ENCODE measurements at regions not wholly inside any gene's neighbourhood (a gene's known extent, or its start where the extent isn't known, plus 50 kb on each side); places are given as distances from the start of the nearest gene placed in this dataset.

DNA sequence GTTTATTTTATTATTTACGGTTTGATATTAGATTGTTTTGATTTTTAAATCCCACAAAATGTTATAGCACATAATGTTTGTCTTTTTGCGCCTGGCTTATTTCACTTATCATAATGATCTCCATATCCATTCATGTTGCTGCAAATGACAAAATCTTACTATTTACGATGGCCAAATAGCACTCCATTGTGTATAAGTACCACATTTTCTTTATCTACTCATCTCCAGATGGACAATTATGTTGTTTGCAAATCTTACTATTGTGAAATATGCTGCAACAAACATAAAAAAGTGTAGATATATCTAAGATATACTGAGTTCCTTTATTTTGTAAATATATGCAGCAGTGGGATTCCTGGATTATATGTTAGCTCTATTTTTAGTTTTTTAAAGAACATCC is 1568.3 kb downstream of the AMY1C start:
- no peak for FAIRE-seq
- TF ChIP-seq POLR2A (IDR thresholded peaks at IDR 0.05; ENCODE audit: low read depth, low read length) (no peak), POU2F2 (IDR thresholded peaks at IDR 0.05; ENCODE audit: low read depth, low read length) (no peak), POLR2AphosphoS5 (IDR thresholded peaks at IDR 0.05; ENCODE audit: low read depth, low read length) (no peak), SPI1 (IDR thresholded peaks at IDR 0.05; ENCODE audit: low read depth, low read length) (no peak), TAF1 (IDR thresholded peaks at IDR 0.05; ENCODE audit: low read depth, low read length) (no peak), PAX5 (IDR thresholded peaks at IDR 0.05; ENCODE audit: insufficient read depth, low read length, severe bottlenecking) (no peak)
- no peak for DNase-seq (ENCODE audit: insufficient read length, low spot score)

DNA sequence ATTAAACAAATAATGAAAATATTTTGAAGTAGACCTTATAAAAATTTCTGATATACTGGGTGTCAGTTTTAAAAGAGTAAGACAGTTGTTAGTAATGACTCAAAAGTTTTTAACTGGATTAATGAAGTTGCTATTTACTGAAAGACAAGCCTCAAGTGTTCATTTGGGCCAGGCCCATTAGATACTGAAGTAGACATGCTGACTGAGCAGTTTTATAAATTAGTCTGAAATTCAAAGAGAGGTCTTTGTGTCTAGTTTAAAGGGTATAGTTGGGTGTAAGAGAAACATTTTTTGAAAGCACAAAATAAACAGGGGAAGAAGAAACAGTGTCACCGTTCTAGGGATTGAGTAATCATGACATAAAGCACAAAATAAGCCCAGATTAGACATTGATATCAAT is 1577.2 kb downstream of the AMY1C start:
- no peak for DNase-seq (ENCODE audit: insufficient read length, low spot score)
- FAIRE-seq, result no peak
- no peak for TF ChIP-seq POLR2AphosphoS5 (IDR thresholded peaks at IDR 0.05; ENCODE audit: low read depth, low read length)
- no peak for TF ChIP-seq PAX5 (IDR thresholded peaks at IDR 0.05; ENCODE audit: insufficient read depth, low read length, severe bottlenecking)
- TF ChIP-seq POU2F2 (IDR thresholded peaks at IDR 0.05; ENCODE audit: low read depth, low read length), result no peak
- no peak for TF ChIP-seq TAF1 (IDR thresholded peaks at IDR 0.05; ENCODE audit: low read depth, low read length)
- TF ChIP-seq SPI1 (IDR thresholded peaks at IDR 0.05; ENCODE audit: low read depth, low read length), result no peak

DNA sequence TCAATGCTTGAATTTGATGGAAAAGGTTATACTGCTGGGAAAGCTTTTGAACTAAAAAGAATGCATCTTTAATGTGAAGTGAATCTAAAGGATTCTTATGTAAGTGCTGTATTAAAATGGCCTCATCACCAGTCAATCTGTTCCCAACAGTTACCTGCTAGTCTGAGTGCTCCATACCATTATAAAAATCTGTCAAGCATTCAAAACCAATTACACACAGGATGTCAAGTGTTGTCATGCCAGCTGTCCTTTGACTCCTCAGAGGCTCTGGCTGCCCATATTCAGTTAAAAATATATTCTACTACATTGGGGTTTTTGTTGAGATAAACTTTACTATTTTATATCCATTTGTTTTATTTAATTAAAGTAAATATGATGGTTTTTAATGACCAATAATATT is 1587.7 kb downstream of the AMY1C start:
- no peak for TF ChIP-seq POLR2A (IDR thresholded peaks at IDR 0.05; ENCODE audit: low read depth, low read length)
- no peak for TF ChIP-seq TAF1 (IDR thresholded peaks at IDR 0.05; ENCODE audit: low read depth, low read length)
- TF ChIP-seq POU2F2 (IDR thresholded peaks at IDR 0.05; ENCODE audit: low read depth, low read length), result no peak
- no peak for TF ChIP-seq SPI1 (IDR thresholded peaks at IDR 0.05; ENCODE audit: low read depth, low read length)
- TF ChIP-seq PAX5 (IDR thresholded peaks at IDR 0.05; ENCODE audit: insufficient read depth, low read length, severe bottlenecking), result no peak
- TF ChIP-seq POLR2AphosphoS5 (IDR thresholded peaks at IDR 0.05; ENCODE audit: low read depth, low read length), result no peak
- FAIRE-seq (no peak), DNase-seq (ENCODE audit: insufficient read length, low spot score) (no peak)

DNA sequence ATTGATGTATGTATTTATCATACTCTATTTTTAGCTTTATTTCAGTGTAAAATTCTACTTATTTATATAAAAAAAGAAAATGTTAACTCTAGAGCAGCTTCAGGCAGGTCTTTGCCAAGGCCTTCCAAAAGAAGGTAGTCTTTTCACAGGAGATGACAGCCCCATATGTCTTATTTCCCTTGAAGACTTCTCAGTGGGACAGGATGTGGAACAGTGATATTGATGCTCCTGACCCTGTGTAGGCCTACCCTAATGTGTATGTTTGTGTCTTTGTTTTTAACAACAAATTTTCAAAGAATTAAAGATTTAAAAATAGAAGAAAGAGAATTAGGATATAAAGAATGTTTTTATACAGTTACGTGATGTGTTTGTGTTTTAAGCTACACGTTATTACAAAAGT is 1593.6 kb downstream of the AMY1C start:
- DNase-seq (ENCODE audit: insufficient read length, low spot score) (no peak), FAIRE-seq (no peak)
- TF ChIP-seq PAX5 (IDR thresholded peaks at IDR 0.05; ENCODE audit: insufficient read depth, low read length, severe bottlenecking) (no peak), SPI1 (IDR thresholded peaks at IDR 0.05; ENCODE audit: low read depth, low read length) (no peak), TAF1 (IDR thresholded peaks at IDR 0.05; ENCODE audit: low read depth, low read length) (no peak), POLR2AphosphoS5 (IDR thresholded peaks at IDR 0.05; ENCODE audit: low read depth, low read length) (no peak), POU2F2 (IDR thresholded peaks at IDR 0.05; ENCODE audit: low read depth, low read length) (no peak), POLR2A (IDR thresholded peaks at IDR 0.05; ENCODE audit: low read depth, low read length) (no peak)

DNA sequence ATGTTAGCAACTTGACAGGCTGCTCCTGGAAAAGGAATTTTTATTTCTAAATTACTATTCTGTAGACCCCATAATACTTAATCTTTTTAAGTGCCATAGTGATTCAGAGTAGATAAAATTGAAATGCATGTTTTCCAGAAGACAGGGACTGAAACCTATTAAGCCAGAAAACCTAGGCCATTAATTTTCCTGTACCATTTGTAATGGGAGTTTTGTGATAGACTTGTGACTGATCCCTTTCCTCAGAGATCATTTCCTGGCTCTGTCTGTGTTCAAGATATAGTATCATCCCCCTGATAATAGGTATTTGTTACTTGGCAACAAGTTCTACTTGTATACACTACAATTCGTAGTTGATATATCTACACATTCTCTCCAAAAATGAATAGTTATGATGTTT is 1609.8 kb downstream of the AMY1C start:
- no peak for DNase-seq (ENCODE audit: insufficient read length, low spot score)
- no peak for TF ChIP-seq POU2F2 (IDR thresholded peaks at IDR 0.05; ENCODE audit: low read depth, low read length)
- no peak for TF ChIP-seq PAX5 (IDR thresholded peaks at IDR 0.05; ENCODE audit: insufficient read depth, low read length, severe bottlenecking)
- no peak for TF ChIP-seq SPI1 (IDR thresholded peaks at IDR 0.05; ENCODE audit: low read depth, low read length)
- no peak for TF ChIP-seq POLR2A (IDR thresholded peaks at IDR 0.05; ENCODE audit: low read depth, low read length)
- no peak for TF ChIP-seq POLR2AphosphoS5 (IDR thresholded peaks at IDR 0.05; ENCODE audit: low read depth, low read length)
- no peak for TF ChIP-seq TAF1 (IDR thresholded peaks at IDR 0.05; ENCODE audit: low read depth, low read length)
- FAIRE-seq, result no peak

DNA sequence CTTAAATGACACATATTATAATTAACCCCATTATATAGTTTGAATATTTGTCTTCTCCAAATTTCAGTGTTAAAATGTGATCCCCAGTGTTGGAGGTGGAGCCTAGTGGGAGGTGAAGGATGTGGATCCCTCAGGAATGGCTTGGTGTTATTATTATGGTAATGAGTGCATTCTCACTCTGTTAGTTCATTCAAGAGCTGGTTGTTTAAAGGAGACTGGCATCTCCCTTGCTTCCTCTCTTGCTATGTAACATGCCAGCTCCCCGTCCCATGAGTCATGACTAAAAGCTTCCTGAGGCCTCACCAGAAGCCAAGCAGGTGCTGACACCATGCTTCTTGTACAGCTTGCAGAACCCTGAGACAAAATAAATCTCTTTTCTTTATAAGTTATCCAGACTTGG is 1612.7 kb downstream of the AMY1C start:
- no peak for FAIRE-seq

DNA sequence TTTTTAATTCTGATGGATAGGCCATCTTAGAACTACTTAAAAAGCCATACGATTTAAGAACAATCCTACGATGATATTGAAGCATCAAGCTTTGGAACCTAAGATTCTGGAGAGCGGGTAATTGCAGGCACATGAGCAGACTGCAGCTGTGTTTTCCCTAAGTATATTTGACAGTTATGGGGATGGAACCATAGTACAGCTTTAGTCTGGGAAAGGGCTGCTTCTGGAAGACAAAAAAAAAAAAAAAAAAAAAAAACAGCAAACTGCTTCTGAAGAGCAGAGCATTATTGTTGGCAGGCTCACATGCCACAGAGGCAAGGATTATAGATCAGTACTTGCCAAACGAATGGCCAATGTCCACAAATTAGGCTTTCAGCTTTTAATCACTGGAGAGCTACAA is 1618.7 kb downstream of the AMY1C start:
- TF ChIP-seq SPI1 (IDR thresholded peaks at IDR 0.05; ENCODE audit: low read depth, low read length) (no peak), TAF1 (IDR thresholded peaks at IDR 0.05; ENCODE audit: low read depth, low read length) (no peak), POLR2AphosphoS5 (IDR thresholded peaks at IDR 0.05; ENCODE audit: low read depth, low read length) (no peak)
- FAIRE-seq, result no peak
- DNase-seq (ENCODE audit: insufficient read length, low spot score), result no peak

More for the DNA sequence above, 1612.7 kb downstream of the AMY1C start:
- TF ChIP-seq PAX5 (IDR thresholded peaks at IDR 0.05; ENCODE audit: insufficient read depth, low read length, severe bottlenecking) (no peak), POLR2A (IDR thresholded peaks at IDR 0.05; ENCODE audit: low read depth, low read length) (no peak), POLR2AphosphoS5 (IDR thresholded peaks at IDR 0.05; ENCODE audit: low read depth, low read length) (no peak), TAF1 (IDR thresholded peaks at IDR 0.05; ENCODE audit: low read depth, low read length) (no peak), SPI1 (IDR thresholded peaks at IDR 0.05; ENCODE audit: low read depth, low read length) (no peak), POU2F2 (IDR thresholded peaks at IDR 0.05; ENCODE audit: low read depth, low read length) (no peak)
- DNase-seq (ENCODE audit: insufficient read length, low spot score), result no peak

DNA sequence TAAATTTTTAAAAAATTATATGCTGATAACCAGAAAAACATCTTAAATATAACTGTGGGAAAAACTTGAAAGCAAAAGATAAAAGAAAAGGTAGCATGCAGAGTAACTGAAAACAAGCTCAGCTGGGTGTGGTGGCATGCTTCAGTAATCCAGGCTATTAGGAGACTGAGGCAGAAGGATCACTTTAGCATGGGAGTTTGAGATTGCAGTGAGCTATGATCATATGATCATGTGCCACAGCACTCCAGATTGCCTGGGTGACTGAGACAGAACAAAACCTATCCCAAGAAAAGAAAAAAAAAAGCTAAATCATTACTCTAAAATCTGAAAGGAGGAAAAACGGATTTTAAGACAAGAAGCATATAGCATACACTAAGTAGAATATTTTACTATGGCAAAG is 1624.0 kb downstream of the AMY1C start:
- no peak for DNase-seq (ENCODE audit: insufficient read length, low spot score)
- TF ChIP-seq TAF1 (IDR thresholded peaks at IDR 0.05; ENCODE audit: low read depth, low read length), result no peak
- TF ChIP-seq POU2F2 (IDR thresholded peaks at IDR 0.05; ENCODE audit: low read depth, low read length), result no peak
- TF ChIP-seq PAX5 (IDR thresholded peaks at IDR 0.05; ENCODE audit: insufficient read depth, low read length, severe bottlenecking), result no peak
- no peak for TF ChIP-seq SPI1 (IDR thresholded peaks at IDR 0.05; ENCODE audit: low read depth, low read length)
- TF ChIP-seq POLR2AphosphoS5 (IDR thresholded peaks at IDR 0.05; ENCODE audit: low read depth, low read length), result no peak
- TF ChIP-seq POLR2A (IDR thresholded peaks at IDR 0.05; ENCODE audit: low read depth, low read length), result no peak
- FAIRE-seq, result no peak

DNA sequence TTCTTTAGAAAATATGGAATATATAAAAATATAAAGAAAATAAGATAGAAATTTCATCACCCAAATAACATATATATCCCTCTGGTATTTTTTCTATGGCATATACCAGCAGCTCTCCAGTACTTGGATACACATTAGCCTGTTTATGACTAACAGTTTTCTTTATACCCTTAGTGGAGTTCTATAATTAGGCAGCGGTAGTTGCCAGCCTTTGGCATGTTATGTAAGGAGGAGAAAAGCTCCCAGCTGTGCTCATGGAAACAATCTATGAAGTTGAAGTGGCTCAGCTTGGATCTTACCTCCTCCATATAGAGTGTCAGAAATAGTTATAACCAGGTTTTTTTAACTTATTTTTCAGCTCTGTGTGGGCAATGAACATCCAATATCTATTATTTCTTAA is 1636.8 kb downstream of the AMY1C start:
- DNase-seq (ENCODE audit: insufficient read length, low spot score), result no peak
- no peak for TF ChIP-seq POLR2AphosphoS5 (IDR thresholded peaks at IDR 0.05; ENCODE audit: low read depth, low read length)
- TF ChIP-seq POLR2A (IDR thresholded peaks at IDR 0.05; ENCODE audit: low read depth, low read length), result no peak
- TF ChIP-seq POU2F2 (IDR thresholded peaks at IDR 0.05; ENCODE audit: low read depth, low read length), result no peak
- TF ChIP-seq SPI1 (IDR thresholded peaks at IDR 0.05; ENCODE audit: low read depth, low read length), result no peak
- no peak for TF ChIP-seq TAF1 (IDR thresholded peaks at IDR 0.05; ENCODE audit: low read depth, low read length)
- no peak for TF ChIP-seq PAX5 (IDR thresholded peaks at IDR 0.05; ENCODE audit: insufficient read depth, low read length, severe bottlenecking)
- FAIRE-seq, result no peak

DNA sequence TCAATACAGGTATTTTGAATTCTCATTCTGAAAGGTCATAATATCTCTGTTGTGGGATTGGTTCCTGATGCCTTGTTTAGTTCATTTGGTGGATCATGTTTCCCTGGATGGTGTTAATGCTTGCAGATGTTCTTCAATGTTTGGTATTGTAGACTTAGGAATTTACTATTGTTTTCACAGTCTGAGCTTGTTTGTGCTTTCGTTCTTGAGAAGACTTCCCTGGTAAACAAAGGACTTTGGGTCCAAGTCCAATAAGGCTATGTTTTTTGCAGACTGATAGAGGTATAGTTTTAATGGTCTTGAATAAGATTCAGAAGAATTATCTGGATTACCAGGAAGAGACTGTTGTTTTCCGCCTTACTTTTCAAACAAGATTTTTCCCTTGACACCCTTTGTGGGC is 1646.3 kb downstream of the AMY1C start:
- TF ChIP-seq SPI1 (IDR thresholded peaks at IDR 0.05; ENCODE audit: low read depth, low read length) (no peak), TAF1 (IDR thresholded peaks at IDR 0.05; ENCODE audit: low read depth, low read length) (no peak), POLR2A (IDR thresholded peaks at IDR 0.05; ENCODE audit: low read depth, low read length) (no peak), POU2F2 (IDR thresholded peaks at IDR 0.05; ENCODE audit: low read depth, low read length) (no peak), POLR2AphosphoS5 (IDR thresholded peaks at IDR 0.05; ENCODE audit: low read depth, low read length) (no peak), PAX5 (IDR thresholded peaks at IDR 0.05; ENCODE audit: insufficient read depth, low read length, severe bottlenecking) (no peak)
- no peak for FAIRE-seq
- DNase-seq (ENCODE audit: insufficient read length, low spot score), result no peak
